ENCODE measurements at regions not wholly inside any gene's neighbourhood (a gene's known extent, or its start where the extent isn't known, plus 50 kb on each side); places are given as distances from the start of the nearest gene placed in this dataset.

- H3K36me3 ChIP-seq = no peaks in the 10 kb centered on the region
- H3K27me3 ChIP-seq = no peaks in the 10 kb centered on the region
- no peak for TF ChIP-seq CTCF (IDR thresholded peaks at IDR 0.05)
- no peak for TF ChIP-seq POLR2A (IDR thresholded peaks at IDR 0.05)
- no peak for TF ChIP-seq POLR2AphosphoS5 (IDR thresholded peaks at IDR 0.05; ENCODE audit: insufficient read depth in 1 of 2, low read depth in 1 of 2)
- H3K4me3 ChIP-seq = no peak overlapping the region
- intact Hi-C loops (cut with DNase I) = no loop called here
- no peaks in the 10 kb centered on the region for H3K9me3 ChIP-seq
- H3K27ac ChIP-seq = no peak overlapping the region
- DNase-seq (ENCODE audit: extremely low spot score in 2 of 2) = no peak
- H3K4me1 ChIP-seq = no peaks in the 10 kb centered on the region
Measured at GRCh38 chr4:156422576-156422975, 468.9 kb upstream of the CTSO start.

GRCh38 chr4:156420623-156421022 lies 467.0 kb upstream of the CTSO start:
- DNase-seq (ENCODE audit: extremely low spot score in 2 of 2) = no peak
- Histone ChIP-seq H3K4me1 (no peaks in the 10 kb centered on the region), H3K36me3 (no peaks in the 10 kb centered on the region), H3K27ac (no peak overlapping the region), H3K4me3 (no peak overlapping the region), H3K27me3 (no peaks in the 10 kb centered on the region), H3K9me3 (no peaks in the 10 kb centered on the region)
- intact Hi-C loops (cut with DNase I) = no loop called here
- TF ChIP-seq CTCF (IDR thresholded peaks at IDR 0.05) (no peak), POLR2A (IDR thresholded peaks at IDR 0.05) (no peak), POLR2AphosphoS5 (IDR thresholded peaks at IDR 0.05; ENCODE audit: insufficient read depth in 1 of 2, low read depth in 1 of 2) (no peak)

GRCh38 chr4:156419080-156419685 lies 465.5 kb upstream of the CTSO start:
- Histone ChIP-seq H3K4me3 (no peak overlapping the region), H3K4me1 (no peaks in the 10 kb centered on the region), H3K36me3 (no peaks in the 10 kb centered on the region), H3K27me3 (no peaks in the 10 kb centered on the region), H3K27ac (no peak overlapping the region), H3K9me3 (no peaks in the 10 kb centered on the region)
- DNase-seq (ENCODE audit: extremely low spot score in 2 of 2) = no peak
- no peak for TF ChIP-seq CTCF (IDR thresholded peaks at IDR 0.05)
- no peak for TF ChIP-seq POLR2AphosphoS5 (IDR thresholded peaks at IDR 0.05; ENCODE audit: insufficient read depth in 1 of 2, low read depth in 1 of 2)
- no peak for TF ChIP-seq POLR2A (IDR thresholded peaks at IDR 0.05)
- intact Hi-C loops (cut with DNase I) = no loop called here

DNA sequence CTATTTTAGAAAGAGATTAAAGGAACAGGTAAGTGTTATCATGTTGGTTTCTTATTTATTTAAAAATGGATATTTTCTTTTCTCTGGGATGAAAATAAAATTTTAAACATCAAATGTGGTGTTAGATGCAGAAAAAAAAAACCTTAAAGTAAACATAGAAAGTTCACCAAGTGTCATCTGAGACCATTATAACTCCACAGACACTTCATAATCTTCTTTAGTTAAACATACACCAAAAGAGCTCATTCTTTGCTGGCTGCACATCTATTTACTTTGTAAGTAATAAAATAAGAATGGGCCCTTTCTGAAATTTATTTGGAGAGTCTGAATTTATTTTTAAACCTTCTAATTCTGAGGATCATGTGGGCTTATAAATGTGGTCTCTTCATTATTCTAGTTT lies 460.7 kb upstream of the CTSO start:
- H3K36me3 ChIP-seq = no peaks in the 10 kb centered on the region
- no peaks in the 10 kb centered on the region for H3K9me3 ChIP-seq
- intact Hi-C loops (cut with DNase I) = no loop called here
- no peak overlapping the region for H3K4me3 ChIP-seq
- H3K27ac ChIP-seq = no peak overlapping the region
- TF ChIP-seq POLR2AphosphoS5 (IDR thresholded peaks at IDR 0.05; ENCODE audit: insufficient read depth in 1 of 2, low read depth in 1 of 2) (no peak), CTCF (IDR thresholded peaks at IDR 0.05) (no peak), POLR2A (IDR thresholded peaks at IDR 0.05) (no peak)
- DNase-seq (ENCODE audit: extremely low spot score in 2 of 2) = no peak
- no peaks in the 10 kb centered on the region for H3K27me3 ChIP-seq
- H3K4me1 ChIP-seq = no peaks in the 10 kb centered on the region

DNA sequence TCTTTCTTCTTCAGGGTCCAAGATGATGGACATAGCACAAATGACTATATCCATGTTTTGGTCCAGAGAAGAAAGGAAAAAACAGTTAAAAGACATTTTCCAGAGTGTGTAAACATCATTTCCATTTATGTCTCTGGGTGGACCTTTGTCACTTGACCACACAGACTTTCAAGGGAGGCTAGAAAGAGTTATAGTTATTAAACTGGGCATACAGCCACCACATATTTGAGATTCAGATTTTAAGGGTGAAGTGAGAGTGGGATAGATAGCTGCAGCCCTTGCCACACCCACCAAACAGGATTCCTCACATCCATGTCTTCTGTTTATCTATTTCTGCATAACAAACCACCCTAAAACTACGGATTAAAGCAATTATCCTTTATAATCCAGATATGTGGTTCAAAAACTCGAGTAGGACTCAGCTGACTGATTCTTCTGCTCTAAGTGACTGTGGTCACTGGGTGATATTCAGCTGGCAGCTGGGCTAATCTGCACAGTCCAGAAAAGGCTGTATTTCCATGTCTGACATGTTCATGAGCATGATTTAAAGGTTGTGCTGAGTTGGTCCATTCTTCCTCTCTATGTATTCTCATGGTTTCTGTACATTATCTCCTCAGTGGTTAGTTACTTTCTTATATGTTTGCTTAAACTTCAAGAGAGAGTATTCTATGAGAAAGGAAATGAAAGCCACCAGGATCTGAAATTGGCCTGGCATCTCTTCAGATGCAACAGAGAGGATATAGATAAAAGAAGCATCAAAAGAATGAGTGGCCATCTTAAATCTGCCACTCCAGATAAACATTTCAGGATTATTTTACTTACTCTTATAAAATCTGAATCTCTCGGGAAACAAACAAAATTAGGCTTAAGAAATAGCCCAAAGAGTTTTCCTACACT lies 459.8 kb upstream of the CTSO start:
- TF ChIP-seq CTCF (IDR thresholded peaks at IDR 0.05) = no peak
- Histone ChIP-seq H3K4me1 (no peaks in the 10 kb centered on the region), H3K27ac (no peak overlapping the region), H3K9me3 (no peaks in the 10 kb centered on the region), H3K36me3 (no peaks in the 10 kb centered on the region), H3K27me3 (no peaks in the 10 kb centered on the region), H3K4me3 (no peak overlapping the region)
- intact Hi-C loops (cut with DNase I) = no loop called here
- no peak for DNase-seq (ENCODE audit: extremely low spot score in 2 of 2)
